ENCODE measurements at regions not wholly inside any gene's neighbourhood (a gene's known extent, or its start where the extent isn't known, plus 50 kb on each side); places are given as distances from the start of the nearest gene placed in this dataset.

GRCh38 chr3:152672320-152672649 is 162.6 kb upstream of the P2RY1 start:
- TF ChIP-seq, protein P1, sequence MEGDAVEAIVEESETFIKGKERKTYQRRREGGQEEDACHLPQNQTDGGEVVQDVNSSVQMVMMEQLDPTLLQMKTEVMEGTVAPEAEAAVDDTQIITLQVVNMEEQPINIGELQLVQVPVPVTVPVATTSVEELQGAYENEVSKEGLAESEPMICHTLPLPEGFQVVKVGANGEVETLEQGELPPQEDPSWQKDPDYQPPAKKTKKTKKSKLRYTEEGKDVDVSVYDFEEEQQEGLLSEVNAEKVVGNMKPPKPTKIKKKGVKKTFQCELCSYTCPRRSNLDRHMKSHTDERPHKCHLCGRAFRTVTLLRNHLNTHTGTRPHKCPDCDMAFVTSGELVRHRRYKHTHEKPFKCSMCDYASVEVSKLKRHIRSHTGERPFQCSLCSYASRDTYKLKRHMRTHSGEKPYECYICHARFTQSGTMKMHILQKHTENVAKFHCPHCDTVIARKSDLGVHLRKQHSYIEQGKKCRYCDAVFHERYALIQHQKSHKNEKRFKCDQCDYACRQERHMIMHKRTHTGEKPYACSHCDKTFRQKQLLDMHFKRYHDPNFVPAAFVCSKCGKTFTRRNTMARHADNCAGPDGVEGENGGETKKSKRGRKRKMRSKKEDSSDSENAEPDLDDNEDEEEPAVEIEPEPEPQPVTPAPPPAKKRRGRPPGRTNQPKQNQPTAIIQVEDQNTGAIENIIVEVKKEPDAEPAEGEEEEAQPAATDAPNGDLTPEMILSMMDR (IDR thresholded peaks at IDR 0.05; ENCODE audit: insufficient read depth, low read length, poor library complexity, severe bottlenecking) = no peak
- TF ChIP-seq EZH2phosphoT487 (conservative IDR thresholded peaks at IDR 0.05; ENCODE audit: low read length) = no peak

Measured in SU-DHL-6 (cell line).